DOHH2 (cell line): ENCODE measurements at regions not wholly inside any gene's neighbourhood (a gene's known extent, or its start where the extent isn't known, plus 50 kb on each side); places are given as distances from the start of the nearest gene placed in this dataset.

Experiments used
- CTCF ChIP-seq: fragments of 200-600 bp; sonication (generic); IDR thresholded peaks from one replicate; pipeline ENCODE4 v1.5.1; 2014; ENCODE audit warnings: antibody characterized with exemption, mild to moderate bottlenecking, low read depth, low read length; ENCODE audit not compliant: poor library complexity, severe bottlenecking
- EZH2phosphoT487 ChIP-seq: fragments of 200-600 bp; sonication (generic); IDR thresholded peaks from 2 replicates; pipeline ENCODE4 v1.6.1; 2017; ENCODE audit warnings: borderline replicate concordance, mild to moderate bottlenecking, antibody characterized with exemption, low read length, moderate library complexity, mixed read lengths

DNA sequence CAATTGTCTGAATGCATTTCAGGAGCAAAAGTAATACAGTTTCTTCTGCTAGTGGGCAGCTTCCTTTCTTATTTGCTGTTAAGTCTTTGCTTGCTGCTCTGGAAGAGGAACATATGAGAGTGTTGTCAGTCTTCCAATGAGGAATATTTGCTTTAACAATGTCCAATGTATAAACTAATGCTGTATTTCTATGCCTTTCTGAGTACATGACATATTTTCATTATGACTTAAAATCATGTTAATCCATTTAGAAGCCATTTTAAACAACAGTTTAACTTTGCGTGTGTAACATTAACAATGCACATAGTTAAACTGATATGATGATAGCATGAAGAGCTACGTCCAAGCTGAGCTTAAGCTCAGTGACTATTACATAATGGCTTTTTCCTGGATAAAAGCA lies 933.4 kb upstream of the GHITM start:
- TF ChIP-seq CTCF (no peak), EZH2phosphoT487 (no peak)
